ENCODE measurements at regions not wholly inside any gene's neighbourhood (a gene's known extent, or its start where the extent isn't known, plus 50 kb on each side); places are given as distances from the start of the nearest gene placed in this dataset.

DNA sequence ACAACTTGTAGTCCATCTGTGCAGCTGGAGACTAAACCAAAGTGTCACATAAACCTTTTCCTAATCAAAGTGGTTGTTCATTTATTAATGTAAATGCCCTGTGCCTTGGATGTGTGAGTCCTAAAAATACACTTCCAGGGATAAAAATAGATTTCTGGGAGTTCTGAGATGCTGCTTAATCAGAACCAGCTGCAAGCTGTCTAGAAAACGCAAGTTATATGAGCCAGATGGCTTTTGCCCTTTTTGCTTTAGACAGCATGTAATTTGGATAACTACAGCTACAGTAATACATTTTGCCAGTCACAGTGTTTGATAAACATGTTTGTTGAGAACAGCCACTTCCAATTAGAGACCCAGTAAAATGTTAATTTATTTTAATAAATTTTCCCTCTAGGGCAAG is 185.1 kb upstream of the PRPS1L1 start:
- H3K4me3 Mint-ChIP-seq = no peak overlapping the region
- H3K27ac Mint-ChIP-seq = no peak overlapping the region
- CTCF ChIA-PET = no interaction called here
- H3K27me3 Mint-ChIP-seq (ENCODE audit: low read depth) = no peaks in the 10 kb centered on the region
- TF ChIP-seq, protein P1, sequence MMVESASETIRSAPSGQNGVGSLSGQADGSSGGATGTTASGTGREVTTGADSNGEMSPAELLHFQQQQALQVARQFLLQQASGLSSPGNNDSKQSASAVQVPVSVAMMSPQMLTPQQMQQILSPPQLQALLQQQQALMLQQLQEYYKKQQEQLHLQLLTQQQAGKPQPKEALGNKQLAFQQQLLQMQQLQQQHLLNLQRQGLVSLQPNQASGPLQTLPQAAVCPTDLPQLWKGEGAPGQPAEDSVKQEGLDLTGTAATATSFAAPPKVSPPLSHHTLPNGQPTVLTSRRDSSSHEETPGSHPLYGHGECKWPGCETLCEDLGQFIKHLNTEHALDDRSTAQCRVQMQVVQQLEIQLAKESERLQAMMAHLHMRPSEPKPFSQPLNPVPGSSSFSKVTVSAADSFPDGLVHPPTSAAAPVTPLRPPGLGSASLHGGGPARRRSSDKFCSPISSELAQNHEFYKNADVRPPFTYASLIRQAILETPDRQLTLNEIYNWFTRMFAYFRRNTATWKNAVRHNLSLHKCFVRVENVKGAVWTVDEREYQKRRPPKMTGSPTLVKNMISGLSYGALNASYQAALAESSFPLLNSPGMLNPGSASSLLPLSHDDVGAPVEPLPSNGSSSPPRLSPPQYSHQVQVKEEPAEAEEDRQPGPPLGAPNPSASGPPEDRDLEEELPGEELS (CRISPR knock-in tag; IDR thresholded peaks at IDR 0.05) = no peak
- TF ChIP-seq ESRRA (CRISPR knock-in tag; IDR thresholded peaks at IDR 0.05; ENCODE audit: borderline replicate concordance) (no peak), EMX1 (CRISPR knock-in tag; IDR thresholded peaks at IDR 0.05) (no peak), HMGA2 (CRISPR knock-in tag; IDR thresholded peaks at IDR 0.05) (no peak), MAX (CRISPR knock-in tag; IDR thresholded peaks at IDR 0.05) (no peak), IRF2 (CRISPR knock-in tag; IDR thresholded peaks at IDR 0.05; ENCODE audit: borderline replicate concordance, low read depth) (no peak), SMAD3 (CRISPR knock-in tag; IDR thresholded peaks at IDR 0.05; ENCODE audit: borderline replicate concordance) (no peak), ZBTB21 (CRISPR knock-in tag; IDR thresholded peaks at IDR 0.05; ENCODE audit: borderline replicate concordance) (no peak), SMAD4 (CRISPR knock-in tag; IDR thresholded peaks at IDR 0.05) (no peak), USF1 (CRISPR knock-in tag; IDR thresholded peaks at IDR 0.05) (no peak), ZNF416 (CRISPR knock-in tag; IDR thresholded peaks at IDR 0.05) (no peak), FOXJ3 (CRISPR knock-in tag; IDR thresholded peaks at IDR 0.05; ENCODE audit: borderline replicate concordance) (no peak), ZNF423 (CRISPR knock-in tag; IDR thresholded peaks at IDR 0.05) (no peak), ZNF232 (CRISPR knock-in tag; IDR thresholded peaks at IDR 0.05) (no peak), ATF1 (CRISPR knock-in tag; IDR thresholded peaks at IDR 0.05) (no peak), NR2C2 (CRISPR knock-in tag; IDR thresholded peaks at IDR 0.05) (no peak)
- TF ChIP-seq, protein P2, sequence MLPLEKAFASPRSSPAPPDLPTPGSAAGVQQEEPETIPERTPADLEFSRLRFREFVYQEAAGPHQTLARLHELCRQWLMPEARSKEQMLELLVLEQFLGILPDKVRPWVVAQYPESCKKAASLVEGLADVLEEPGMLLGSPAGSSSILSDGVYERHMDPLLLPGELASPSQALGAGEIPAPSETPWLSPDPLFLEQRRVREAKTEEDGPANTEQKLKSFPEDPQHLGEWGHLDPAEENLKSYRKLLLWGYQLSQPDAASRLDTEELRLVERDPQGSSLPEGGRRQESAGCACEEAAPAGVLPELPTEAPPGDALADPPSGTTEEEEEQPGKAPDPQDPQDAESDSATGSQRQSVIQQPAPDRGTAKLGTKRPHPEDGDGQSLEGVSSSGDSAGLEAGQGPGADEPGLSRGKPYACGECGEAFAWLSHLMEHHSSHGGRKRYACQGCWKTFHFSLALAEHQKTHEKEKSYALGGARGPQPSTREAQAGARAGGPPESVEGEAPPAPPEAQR (CRISPR knock-in tag; IDR thresholded peaks at IDR 0.05) = no peak
- TF ChIP-seq, protein P3, sequence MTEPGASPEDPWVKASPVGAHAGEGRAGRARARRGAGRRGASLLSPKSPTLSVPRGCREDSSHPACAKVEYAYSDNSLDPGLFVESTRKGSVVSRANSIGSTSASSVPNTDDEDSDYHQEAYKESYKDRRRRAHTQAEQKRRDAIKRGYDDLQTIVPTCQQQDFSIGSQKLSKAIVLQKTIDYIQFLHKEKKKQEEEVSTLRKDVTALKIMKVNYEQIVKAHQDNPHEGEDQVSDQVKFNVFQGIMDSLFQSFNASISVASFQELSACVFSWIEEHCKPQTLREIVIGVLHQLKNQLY (CRISPR knock-in tag; IDR thresholded peaks at IDR 0.05) = no peak
- TF ChIP-seq, protein P4, sequence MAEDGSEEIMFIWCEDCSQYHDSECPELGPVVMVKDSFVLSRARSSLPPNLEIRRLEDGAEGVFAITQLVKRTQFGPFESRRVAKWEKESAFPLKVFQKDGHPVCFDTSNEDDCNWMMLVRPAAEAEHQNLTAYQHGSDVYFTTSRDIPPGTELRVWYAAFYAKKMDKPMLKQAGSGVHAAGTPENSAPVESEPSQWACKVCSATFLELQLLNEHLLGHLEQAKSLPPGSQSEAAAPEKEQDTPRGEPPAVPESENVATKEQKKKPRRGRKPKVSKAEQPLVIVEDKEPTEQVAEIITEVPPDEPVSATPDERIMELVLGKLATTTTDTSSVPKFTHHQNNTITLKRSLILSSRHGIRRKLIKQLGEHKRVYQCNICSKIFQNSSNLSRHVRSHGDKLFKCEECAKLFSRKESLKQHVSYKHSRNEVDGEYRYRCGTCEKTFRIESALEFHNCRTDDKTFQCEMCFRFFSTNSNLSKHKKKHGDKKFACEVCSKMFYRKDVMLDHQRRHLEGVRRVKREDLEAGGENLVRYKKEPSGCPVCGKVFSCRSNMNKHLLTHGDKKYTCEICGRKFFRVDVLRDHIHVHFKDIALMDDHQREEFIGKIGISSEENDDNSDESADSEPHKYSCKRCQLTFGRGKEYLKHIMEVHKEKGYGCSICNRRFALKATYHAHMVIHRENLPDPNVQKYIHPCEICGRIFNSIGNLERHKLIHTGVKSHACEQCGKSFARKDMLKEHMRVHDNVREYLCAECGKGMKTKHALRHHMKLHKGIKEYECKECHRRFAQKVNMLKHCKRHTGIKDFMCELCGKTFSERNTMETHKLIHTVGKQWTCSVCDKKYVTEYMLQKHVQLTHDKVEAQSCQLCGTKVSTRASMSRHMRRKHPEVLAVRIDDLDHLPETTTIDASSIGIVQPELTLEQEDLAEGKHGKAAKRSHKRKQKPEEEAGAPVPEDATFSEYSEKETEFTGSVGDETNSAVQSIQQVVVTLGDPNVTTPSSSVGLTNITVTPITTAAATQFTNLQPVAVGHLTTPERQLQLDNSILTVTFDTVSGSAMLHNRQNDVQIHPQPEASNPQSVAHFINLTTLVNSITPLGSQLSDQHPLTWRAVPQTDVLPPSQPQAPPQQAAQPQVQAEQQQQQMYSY (CRISPR knock-in tag; IDR thresholded peaks at IDR 0.05) = no peak
- DNase-seq (ENCODE audit: low spot score) (no peak), ATAC-seq (no peak)
- no peaks in the 10 kb centered on the region for H3K4me1 Mint-ChIP-seq
- peaks cover 3% of the 10 kb centered on the region; the same call in 1 of the 2 replicates for H3K9me3 Mint-ChIP-seq
- POLR2A ChIA-PET = interaction anchor here (0.6 kb wide), 1 partner anchor 492 kb away, joined by 3 read pairs; no protein-coding TSS in a partner anchor
- no peaks in the 10 kb centered on the region for H3K36me3 Mint-ChIP-seq
